Activated T-cell treated with anti-CD3 and anti-CD28 coated beads, Interleukin-2, amount 50 U/mL, for 72 hours (primary cell): ENCODE measurements at regions not wholly inside any gene's neighbourhood (a gene's known extent, or its start where the extent isn't known, plus 50 kb on each side); places are given as distances from the start of the nearest gene placed in this dataset.
"Not testable (repeated sequence)": the region's sequence is repeated elsewhere in the genome, so short reads cannot be mapped to it uniquely, and the experiment has no call there.

Experiments used
- ATAC-seq, 2 donors: fragments of 150-1000 bp; cut with Tn5 transposase; replicated peaks in 1 of 2; 2 replicates each; pipeline ENCODE4 v1.10.0; 2021; ENCODE audit warnings: moderate library complexity in 2 of 2, mild to moderate bottlenecking in 1 of 2
- DNase-seq, 2 donors: peaks; one replicate each; pipeline ENCODE4 v3.0.0; 2021 to 2022; ENCODE audit warnings: mixed read lengths in 1 of 2
- H3K27ac Mint-ChIP-seq: one replicate; pipeline ENCODE4 v1.8.0; 2022; ENCODE audit warnings: mild to moderate bottlenecking, moderate library complexity, mixed read lengths
- H3K27me3 Mint-ChIP-seq: one replicate; pipeline ENCODE4 v1.8.0; 2022; ENCODE audit warnings: low read depth, mixed read lengths
- H3K36me3 Mint-ChIP-seq, 2 donors: one replicate each; pipeline ENCODE4 v1.8.0; 2022; ENCODE audit warnings: mixed read lengths in 2 of 2, mild to moderate bottlenecking in 1 of 2; ENCODE audit not compliant: insufficient read depth in 2 of 2
- H3K4me1 Mint-ChIP-seq: one replicate; pipeline ENCODE4 v1.8.0; 2022; ENCODE audit warnings: low read depth, mixed read lengths
- H3K4me3 Mint-ChIP-seq, 2 donors: one replicate each; pipeline ENCODE4 v1.8.0; 2022; ENCODE audit warnings: mild to moderate bottlenecking in 2 of 2, mixed read lengths in 2 of 2, moderate library complexity in 2 of 2
- H3K9me3 Mint-ChIP-seq, 2 donors: one replicate each; pipeline ENCODE4 v1.8.0; 2022; ENCODE audit warnings: mixed read lengths in 2 of 2

GRCh38 chr5:100709771-100710170 lies 174.6 kb downstream of the FAM174A start:
- Mint-ChIP-seq H3K4me3 (no peak overlapping the region), H3K4me1 (no peaks in the 10 kb centered on the region), H3K9me3 (peaks cover 0 to 1% of the 10 kb centered on the region in 2 donors), H3K27me3 (no peaks in the 10 kb centered on the region), H3K27ac (no peak overlapping the region), H3K36me3 (no peaks in the 10 kb centered on the region)
- ATAC-seq (no peak), DNase-seq (no peak)

GRCh38 chr5:100714780-100715179 lies 179.6 kb downstream of the FAM174A start:
- H3K4me1 Mint-ChIP-seq, H3K36me3 Mint-ChIP-seq, H3K9me3 Mint-ChIP-seq, H3K4me3 Mint-ChIP-seq, ATAC-seq, H3K27me3 Mint-ChIP-seq, DNase-seq, H3K27ac Mint-ChIP-seq: not testable (repeated sequence)

DNA sequence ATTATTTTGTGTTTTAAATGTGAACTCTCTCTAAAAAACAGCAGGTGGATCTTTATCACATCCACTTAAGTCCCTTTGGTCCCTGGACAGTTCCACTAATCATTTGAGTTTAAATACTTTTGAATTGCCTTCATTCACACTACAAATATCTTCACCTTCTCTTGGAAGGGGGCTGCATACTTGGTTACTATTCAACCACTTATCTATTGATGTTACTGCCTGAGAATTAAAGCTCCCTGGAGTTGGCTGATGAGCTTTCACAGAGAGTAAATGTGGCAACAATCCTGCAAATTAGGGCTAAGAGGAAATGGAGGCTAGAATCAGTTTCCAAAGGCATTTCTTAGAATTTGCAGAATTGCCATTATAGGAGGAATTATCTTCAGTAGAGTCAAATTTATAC lies 180.4 kb downstream of the ST8SIA4 start:
- Mint-ChIP-seq H3K4me3 (no peak overlapping the region), H3K9me3 (no peaks in the 10 kb centered on the region), H3K27ac (no peak overlapping the region), H3K36me3 (no peaks in the 10 kb centered on the region), H3K4me1 (no peaks in the 10 kb centered on the region), H3K27me3 (no peaks in the 10 kb centered on the region)
- no peak for ATAC-seq
- DNase-seq = no peak

DNA sequence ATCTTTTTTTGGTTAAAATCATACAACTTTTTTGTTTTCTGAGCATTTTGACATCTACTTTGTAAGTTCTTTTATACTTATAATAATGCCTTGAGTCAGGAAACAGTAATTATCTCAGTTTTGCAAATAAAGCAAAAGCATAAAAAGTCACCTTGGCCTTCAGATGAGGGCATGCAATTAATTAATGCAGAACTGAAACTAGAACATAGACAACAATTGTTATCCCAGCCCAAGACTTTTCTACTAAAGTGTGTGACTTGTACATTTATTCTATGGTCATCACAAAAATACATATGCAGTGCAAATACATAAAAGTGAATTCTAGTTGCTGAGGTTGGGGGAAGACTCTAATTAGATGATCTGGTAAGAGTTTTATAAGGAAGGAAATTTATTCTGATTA lies 179.9 kb downstream of the ST8SIA4 start:
- no peaks in the 10 kb centered on the region for H3K27me3 Mint-ChIP-seq
- H3K9me3 Mint-ChIP-seq = no peaks in the 10 kb centered on the region

DNA sequence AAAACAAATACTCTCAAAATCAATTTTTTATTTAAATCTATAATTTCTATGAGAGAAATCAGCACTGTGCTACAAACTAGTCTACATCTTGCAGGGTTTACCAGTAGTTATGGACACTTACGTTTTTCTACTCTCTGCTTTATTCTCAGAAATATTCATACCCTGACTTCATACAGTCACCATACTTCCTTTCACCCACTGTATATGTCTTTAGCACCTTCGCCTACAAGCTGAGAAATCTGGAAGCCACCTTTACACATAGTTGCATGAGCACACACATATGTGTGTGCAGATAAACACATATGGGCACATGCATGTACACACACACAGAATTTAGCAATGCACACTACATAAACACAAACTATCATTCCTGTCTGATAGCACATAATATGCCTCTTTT lies 177.0 kb downstream of the ST8SIA4 start:
- Mint-ChIP-seq H3K4me1 (no peaks in the 10 kb centered on the region), H3K9me3 (no peaks in the 10 kb centered on the region), H3K36me3 (no peaks in the 10 kb centered on the region), H3K27me3 (no peaks in the 10 kb centered on the region), H3K4me3 (no peak overlapping the region), H3K27ac (no peak overlapping the region)
- DNase-seq (no peak), ATAC-seq (peak in 1 of 2 donors; percentile 33)

More for the DNA sequence above, 179.9 kb downstream of the ST8SIA4 start:
- DNase-seq (no peak), ATAC-seq (no peak)
- Mint-ChIP-seq H3K27ac (no peak overlapping the region), H3K4me1 (no peaks in the 10 kb centered on the region), H3K36me3 (no peaks in the 10 kb centered on the region), H3K4me3 (no peak overlapping the region)

- H3K4me1 Mint-ChIP-seq = peaks cover 13% of the 10 kb centered on the region
- DNase-seq = peak; percentile 4 to 14
- H3K36me3 Mint-ChIP-seq = no peaks in the 10 kb centered on the region
- peak overlapping the region; percentile 89 for H3K27ac Mint-ChIP-seq
- H3K27me3 Mint-ChIP-seq = no peaks in the 10 kb centered on the region
- H3K9me3 Mint-ChIP-seq = no peaks in the 10 kb centered on the region
- ATAC-seq = peak; percentile 71 to 89
- H3K4me3 Mint-ChIP-seq = peak overlapping the region; percentile 63 to 76
Measured at GRCh38 chr5:100731768-100732167, 171.3 kb downstream of the ST8SIA4 start.

- no peaks in the 10 kb centered on the region for H3K36me3 Mint-ChIP-seq
- DNase-seq (no peak), ATAC-seq (no peak)
- H3K27me3 Mint-ChIP-seq = no peaks in the 10 kb centered on the region
- H3K27ac Mint-ChIP-seq = no peak overlapping the region
- H3K9me3 Mint-ChIP-seq = no peaks in the 10 kb centered on the region
- peaks cover 7% of the 10 kb centered on the region for H3K4me1 Mint-ChIP-seq
- peak overlapping the region in 1 of 2 donors; percentile 61 for H3K4me3 Mint-ChIP-seq
Measured at GRCh38 chr5:100746730-100747129, 156.4 kb downstream of the ST8SIA4 start.

DNA sequence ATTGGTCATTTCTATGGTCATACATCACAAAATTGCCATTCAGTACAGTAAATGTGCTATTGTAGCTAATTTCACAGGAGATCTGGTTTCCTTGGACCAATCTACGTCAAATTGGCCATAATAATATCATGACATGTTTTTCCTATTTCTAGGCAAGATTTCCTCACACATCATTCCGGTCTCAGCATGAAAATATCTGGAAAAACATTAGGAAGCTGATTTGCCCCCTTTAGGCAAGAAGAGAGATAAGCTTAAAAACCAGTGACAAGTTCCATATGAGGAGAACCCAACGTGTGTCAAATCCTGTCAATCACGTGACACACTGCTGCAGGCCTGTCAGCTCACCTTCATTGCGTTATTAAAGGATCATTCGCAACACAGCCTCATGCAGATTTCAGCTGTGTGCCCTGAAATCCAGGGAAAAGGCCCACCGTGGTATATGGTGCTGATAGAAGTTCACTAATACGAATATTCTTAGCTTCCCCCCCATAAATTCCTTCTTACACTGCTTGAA lies 153.3 kb downstream of the ST8SIA4 start:
- no peak overlapping the region for H3K4me3 Mint-ChIP-seq
- H3K4me1 Mint-ChIP-seq = peaks cover 7% of the 10 kb centered on the region
- H3K9me3 Mint-ChIP-seq = no peaks in the 10 kb centered on the region
- no peak overlapping the region for H3K27ac Mint-ChIP-seq
- H3K36me3 Mint-ChIP-seq = no peaks in the 10 kb centered on the region
- no peak for ATAC-seq
- H3K27me3 Mint-ChIP-seq = no peaks in the 10 kb centered on the region
- no peak for DNase-seq

- Mint-ChIP-seq H3K27me3 (peaks cover 7% of the 10 kb centered on the region), H3K27ac (no peak overlapping the region), H3K4me3 (no peak overlapping the region), H3K4me1 (no peaks in the 10 kb centered on the region), H3K9me3 (no peaks in the 10 kb centered on the region), H3K36me3 (no peaks in the 10 kb centered on the region)
- ATAC-seq = no peak
- no peak for DNase-seq
Measured at GRCh38 chr5:100755435-100755834, 147.6 kb downstream of the ST8SIA4 start.
